ENCODE measurements at regions not wholly inside any gene's neighbourhood (a gene's known extent, or its start where the extent isn't known, plus 50 kb on each side); places are given as distances from the start of the nearest gene placed in this dataset.

DNA sequence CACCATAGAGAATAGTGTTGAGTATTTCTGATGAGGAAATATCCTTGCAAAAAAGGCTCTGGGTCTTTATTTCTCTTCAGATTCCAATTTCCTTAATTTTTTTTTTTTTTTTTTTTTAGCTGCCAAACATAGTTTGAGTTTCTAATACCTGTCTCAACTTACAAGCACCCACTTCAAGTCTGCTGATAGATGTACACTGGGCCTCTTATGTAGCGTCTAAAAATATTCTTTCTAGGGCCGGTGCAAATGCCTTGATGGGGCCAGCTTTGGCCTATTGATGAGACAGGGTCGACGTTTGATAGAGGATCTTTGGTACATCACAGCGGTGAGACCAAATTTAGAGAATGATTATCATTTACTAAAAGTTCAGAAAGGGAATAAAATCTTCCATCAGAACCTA is 626.4 kb downstream of the LMO4 start:
- Histone ChIP-seq H3K27me3 (no peaks in the 10 kb centered on the region), H4K20me1 (no peaks in the 10 kb centered on the region), H3K9me3 (replicated peaks in 1 of 11) (no peaks in the 10 kb centered on the region), H3K27ac (no peak overlapping the region), H3K4me3 (no peak overlapping the region), H3K9ac (no peak overlapping the region), H3K4me1 (peaks cover 0 to 18% (median 8%) of the 10 kb centered on the region in 10 experiments; a peak in 12 of 20 replicates), H3K4me2 (no peak overlapping the region), H3K36me3 (no peaks in the 10 kb centered on the region)
- no peak for TF ChIP-seq Cebpa-rat (IDR thresholded peaks at IDR 0.05)

DNA sequence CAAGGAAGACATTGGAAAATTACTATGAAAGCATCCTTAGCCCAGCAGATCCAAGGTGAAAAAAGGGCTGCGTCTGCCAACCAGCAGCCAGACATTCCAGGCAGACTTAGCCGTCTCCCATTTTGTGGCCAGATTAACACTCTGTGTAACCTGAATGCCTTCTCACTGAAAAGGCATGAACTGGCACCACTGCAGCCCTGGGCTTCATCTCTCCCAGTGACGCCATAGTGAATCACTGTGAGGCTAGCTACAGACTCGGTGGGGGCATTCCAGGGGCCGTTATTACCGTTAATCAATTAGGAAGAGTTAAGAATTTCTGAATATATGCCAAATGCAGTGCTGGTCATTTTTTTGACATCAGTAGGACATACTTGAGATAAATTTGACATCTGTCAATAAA is 627.4 kb downstream of the LMO4 start:
- H3K9me3 ChIP-seq (replicated peaks in 1 of 11), result no peaks in the 10 kb centered on the region
- no peak for TF ChIP-seq Cebpa-rat (IDR thresholded peaks at IDR 0.05)
- H3K36me3 ChIP-seq, result no peaks in the 10 kb centered on the region
- peaks cover 0 to 18% (median 8%) of the 10 kb centered on the region in 10 experiments; a peak in 12 of 20 replicates for H3K4me1 ChIP-seq
- no peak overlapping the region for H3K4me2 ChIP-seq
- H3K27me3 ChIP-seq, result no peaks in the 10 kb centered on the region
- no peak overlapping the region for H3K9ac ChIP-seq
- no peaks in the 10 kb centered on the region for H4K20me1 ChIP-seq
- H3K27ac ChIP-seq, result no peak overlapping the region
- H3K4me3 ChIP-seq, result no peak overlapping the region

DNA sequence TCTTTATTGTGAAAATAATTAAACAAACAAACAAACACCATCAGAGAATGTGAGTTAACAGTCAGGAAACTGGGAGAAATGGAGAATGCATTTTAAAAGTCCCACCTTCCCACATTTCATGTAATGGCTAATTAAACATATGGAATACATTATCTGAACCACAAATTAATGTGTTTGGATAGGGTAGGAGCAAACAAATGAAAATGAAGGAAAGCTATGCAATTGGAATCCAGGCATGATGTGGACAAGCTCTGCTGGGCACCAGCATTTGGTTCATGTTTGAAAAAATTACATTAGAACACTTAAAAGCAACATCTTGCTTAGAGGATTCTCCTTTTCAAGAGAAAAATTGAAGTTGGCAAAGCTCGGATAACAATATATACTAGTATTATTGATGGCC is 628.1 kb downstream of the LMO4 start:
- Histone ChIP-seq H3K4me2 (no peak overlapping the region), H3K4me3 (no peak overlapping the region), H4K20me1 (no peaks in the 10 kb centered on the region), H3K4me1 (peaks cover 0 to 13% (median 5%) of the 10 kb centered on the region in 10 experiments; a peak in 12 of 20 replicates), H3K36me3 (no peaks in the 10 kb centered on the region), H3K9ac (no peak overlapping the region), H3K9me3 (replicated peaks in 1 of 11) (no peaks in the 10 kb centered on the region), H3K27ac (no peak overlapping the region), H3K27me3 (no peaks in the 10 kb centered on the region)
- no peak for TF ChIP-seq Cebpa-rat (IDR thresholded peaks at IDR 0.05)

DNA sequence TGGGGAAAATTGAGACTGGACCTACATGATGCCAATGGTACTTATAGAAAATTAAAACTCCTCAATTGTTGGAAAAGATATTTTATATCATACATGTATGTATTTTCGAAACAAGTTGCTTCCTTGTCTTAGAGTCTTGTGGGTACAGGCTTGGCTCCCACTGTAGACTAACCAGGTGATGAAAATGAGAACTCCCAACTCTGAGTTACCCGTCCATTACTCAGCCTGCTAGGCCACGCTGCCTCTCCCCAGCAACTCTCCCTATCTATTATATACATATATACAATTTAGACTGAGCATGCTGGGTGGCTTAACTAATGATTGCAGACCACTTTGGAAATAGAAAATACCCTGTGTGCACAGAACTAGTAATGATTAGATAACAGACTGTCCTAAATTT is 628.7 kb downstream of the LMO4 start:
- Histone ChIP-seq H3K9me3 (replicated peaks in 1 of 11) (no peaks in the 10 kb centered on the region), H3K4me1 (peaks cover 0 to 7% (median 0%) of the 10 kb centered on the region in 10 experiments; a peak in 7 of 20 replicates), H4K20me1 (no peaks in the 10 kb centered on the region), H3K9ac (no peak overlapping the region), H3K27me3 (no peaks in the 10 kb centered on the region), H3K4me2 (no peak overlapping the region), H3K36me3 (no peaks in the 10 kb centered on the region), H3K4me3 (no peak overlapping the region), H3K27ac (no peak overlapping the region)
- no peak for TF ChIP-seq Cebpa-rat (IDR thresholded peaks at IDR 0.05)

DNA sequence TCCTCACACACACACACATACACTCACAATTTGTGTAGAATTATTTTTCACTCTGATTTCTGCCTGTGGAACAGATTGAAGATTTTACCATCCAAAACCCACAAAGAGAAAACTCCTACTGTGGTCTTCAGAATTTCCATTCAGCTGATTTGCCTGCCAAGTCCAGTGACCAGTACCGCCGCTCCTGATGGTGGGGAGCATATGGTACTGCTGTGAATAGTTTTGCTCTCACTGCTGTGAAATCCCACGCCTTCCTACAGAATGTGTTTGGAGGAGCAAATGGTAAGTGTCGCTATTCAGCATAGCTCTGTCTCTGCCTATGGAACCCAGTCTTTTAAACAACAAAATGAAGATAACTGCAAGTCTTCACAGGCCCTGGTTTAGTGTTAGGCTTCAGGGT is 629.5 kb downstream of the LMO4 start:
- TF ChIP-seq Cebpa-rat (IDR thresholded peaks at IDR 0.05), result no peak
- H3K27me3 ChIP-seq, result no peaks in the 10 kb centered on the region
- H3K9me3 ChIP-seq (replicated peaks in 1 of 11), result no peaks in the 10 kb centered on the region

DNA sequence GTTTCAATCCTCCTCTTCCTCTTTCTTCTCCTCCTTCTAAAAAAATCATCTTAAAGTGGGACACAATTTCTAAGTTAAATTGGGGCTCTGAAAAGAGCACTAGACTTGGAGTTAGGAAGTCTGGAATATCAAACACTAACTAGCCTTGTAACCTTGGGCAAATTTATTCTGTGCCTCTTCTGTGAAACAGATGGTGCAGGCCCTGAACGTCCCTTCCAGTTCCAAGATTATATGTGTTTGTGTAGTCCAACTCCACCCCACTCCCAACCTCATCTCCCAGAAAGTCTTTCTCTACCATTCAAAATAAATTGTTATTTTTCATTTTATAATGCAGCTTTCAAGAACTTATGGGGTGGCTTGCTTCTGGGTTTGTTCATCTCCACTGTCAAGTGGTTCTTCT is 630.0 kb downstream of the LMO4 start:
- H3K4me2 ChIP-seq, result no peak overlapping the region
- TF ChIP-seq Cebpa-rat (IDR thresholded peaks at IDR 0.05), result no peak

More for the DNA sequence above, 629.5 kb downstream of the LMO4 start:
- no peak overlapping the region for H3K27ac ChIP-seq
- H3K4me2 ChIP-seq, result no peak overlapping the region
- H3K9ac ChIP-seq, result no peak overlapping the region
- H3K4me1 ChIP-seq, result no peaks in the 10 kb centered on the region
- no peaks in the 10 kb centered on the region for H3K36me3 ChIP-seq
- H3K4me3 ChIP-seq, result no peak overlapping the region
- H4K20me1 ChIP-seq, result no peaks in the 10 kb centered on the region

DNA sequence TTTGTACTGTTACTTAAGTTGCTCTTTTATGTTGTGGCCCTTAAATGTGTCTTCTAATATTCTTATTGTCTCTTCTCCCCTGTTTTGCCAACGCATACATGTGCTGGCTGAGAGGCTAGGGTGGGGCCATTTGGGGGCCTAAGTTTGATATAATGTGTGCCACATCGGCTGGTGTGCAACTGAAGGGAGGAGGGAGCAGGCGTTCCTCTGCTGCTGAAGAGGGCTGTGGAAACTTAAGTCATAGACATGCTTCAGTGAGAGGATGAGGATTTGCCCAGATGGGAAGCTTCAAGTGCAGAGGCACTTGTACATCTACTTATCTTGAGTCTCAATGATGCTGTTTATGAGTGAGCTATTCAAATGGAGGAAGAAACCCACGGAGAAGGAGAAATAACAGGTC is 630.6 kb downstream of the LMO4 start:
- Histone ChIP-seq H4K20me1 (no peaks in the 10 kb centered on the region), H3K4me2 (no peak overlapping the region), H3K27me3 (no peaks in the 10 kb centered on the region), H3K36me3 (no peaks in the 10 kb centered on the region), H3K9ac (no peak overlapping the region), H3K9me3 (replicated peaks in 1 of 11) (no peaks in the 10 kb centered on the region), H3K27ac (no peak overlapping the region), H3K4me1 (no peaks in the 10 kb centered on the region), H3K4me3 (no peak overlapping the region)
- no peak for TF ChIP-seq Cebpa-rat (IDR thresholded peaks at IDR 0.05)

More for the DNA sequence above, 630.0 kb downstream of the LMO4 start:
- no peaks in the 10 kb centered on the region for H4K20me1 ChIP-seq
- no peak overlapping the region for H3K27ac ChIP-seq
- H3K4me3 ChIP-seq, result no peak overlapping the region
- no peaks in the 10 kb centered on the region for H3K27me3 ChIP-seq
- no peaks in the 10 kb centered on the region for H3K9me3 ChIP-seq (replicated peaks in 1 of 11)
- H3K4me1 ChIP-seq, result no peaks in the 10 kb centered on the region
- H3K9ac ChIP-seq, result no peak overlapping the region
- no peaks in the 10 kb centered on the region for H3K36me3 ChIP-seq

DNA sequence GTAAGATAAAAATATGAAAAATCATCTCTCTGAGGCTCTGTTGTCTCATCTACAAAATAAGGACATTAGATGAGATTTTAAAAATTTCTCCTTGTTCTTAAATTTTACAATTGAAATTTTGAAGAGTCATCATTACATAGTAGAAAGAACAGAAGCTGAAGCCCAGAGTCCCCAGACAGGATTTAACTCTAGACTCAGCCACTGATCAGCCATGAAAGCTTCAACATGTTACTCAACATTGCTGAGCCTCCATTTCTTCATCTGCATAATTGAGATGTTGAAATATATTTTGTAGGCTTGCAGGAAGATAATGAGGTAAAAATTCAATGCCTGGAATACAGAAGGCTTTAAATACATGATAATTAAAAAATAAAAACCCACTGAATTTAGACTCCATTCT is 633.3 kb downstream of the LMO4 start:
- no peak overlapping the region for H3K4me3 ChIP-seq
- H3K9me3 ChIP-seq (replicated peaks in 1 of 11), result no peaks in the 10 kb centered on the region
- no peaks in the 10 kb centered on the region for H4K20me1 ChIP-seq
- H3K36me3 ChIP-seq, result no peaks in the 10 kb centered on the region
- no peaks in the 10 kb centered on the region for H3K27me3 ChIP-seq
- no peak overlapping the region for H3K27ac ChIP-seq
- no peaks in the 10 kb centered on the region for H3K4me1 ChIP-seq
- TF ChIP-seq Cebpa-rat (IDR thresholded peaks at IDR 0.05), result no peak
- no peak overlapping the region for H3K4me2 ChIP-seq
- H3K9ac ChIP-seq, result no peak overlapping the region

DNA sequence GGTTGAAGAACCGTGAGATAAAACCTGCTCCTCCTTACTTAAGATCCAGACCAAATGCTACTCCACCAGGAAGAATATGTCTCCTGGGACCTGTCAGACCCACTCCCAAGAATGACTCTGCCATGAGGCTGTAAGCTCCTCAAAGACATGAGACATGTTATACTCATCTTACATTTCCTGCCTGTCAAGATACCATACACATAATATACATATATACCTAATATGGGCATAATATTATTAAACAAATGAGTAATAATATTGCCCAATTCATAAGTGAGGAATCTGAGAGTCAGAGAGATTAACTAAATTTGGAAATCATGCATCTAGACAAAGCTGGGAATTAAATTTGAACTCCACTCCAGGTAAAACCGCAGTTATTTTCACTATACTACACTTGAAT is 634.9 kb downstream of the LMO4 start:
- no peak for TF ChIP-seq Cebpa-rat (IDR thresholded peaks at IDR 0.05)
- no peaks in the 10 kb centered on the region for H4K20me1 ChIP-seq
- no peak overlapping the region for H3K9ac ChIP-seq
- no peak overlapping the region for H3K4me2 ChIP-seq
- H3K27me3 ChIP-seq, result no peaks in the 10 kb centered on the region
- no peak overlapping the region for H3K4me3 ChIP-seq
- no peaks in the 10 kb centered on the region for H3K4me1 ChIP-seq
- no peaks in the 10 kb centered on the region for H3K36me3 ChIP-seq
- no peak overlapping the region for H3K27ac ChIP-seq
- no peaks in the 10 kb centered on the region for H3K9me3 ChIP-seq (replicated peaks in 1 of 11)

DNA sequence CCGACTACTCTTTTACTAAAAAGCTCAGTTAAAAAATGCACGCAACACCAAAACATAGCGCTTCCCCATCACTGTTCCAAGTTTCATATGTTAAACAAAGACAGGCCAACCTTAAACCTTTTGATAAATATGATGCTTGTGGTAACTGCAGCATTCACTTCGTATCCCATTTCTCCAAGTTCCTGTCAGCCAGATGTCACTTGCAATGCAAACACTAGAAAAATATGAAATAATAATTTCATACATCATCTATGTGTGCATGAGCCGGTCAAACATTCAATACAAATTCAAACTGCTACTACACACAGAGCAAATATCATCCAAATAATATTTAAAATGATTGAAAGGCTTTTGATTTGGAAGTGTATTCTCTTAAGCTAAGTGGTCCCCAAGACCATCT is 636.5 kb downstream of the LMO4 start:
- H3K36me3 ChIP-seq, result no peaks in the 10 kb centered on the region
- no peaks in the 10 kb centered on the region for H3K4me1 ChIP-seq
- no peak overlapping the region for H3K4me2 ChIP-seq
- no peak for TF ChIP-seq Cebpa-rat (IDR thresholded peaks at IDR 0.05)
- no peak overlapping the region for H3K9ac ChIP-seq
- no peaks in the 10 kb centered on the region for H3K9me3 ChIP-seq (replicated peaks in 1 of 11)
- H3K27me3 ChIP-seq, result no peaks in the 10 kb centered on the region
- no peak overlapping the region for H3K4me3 ChIP-seq
- no peaks in the 10 kb centered on the region for H4K20me1 ChIP-seq
- no peak overlapping the region for H3K27ac ChIP-seq

Measured in BLaER1 treated with 17β-estradiol and CSF1 and Interleukin-3, amounts not matched to agents 10 nM and 100 nM (cell line).